ENCODE measurements at regions not wholly inside any gene's neighbourhood (a gene's known extent, or its start where the extent isn't known, plus 50 kb on each side); places are given as distances from the start of the nearest gene placed in this dataset.

DNA sequence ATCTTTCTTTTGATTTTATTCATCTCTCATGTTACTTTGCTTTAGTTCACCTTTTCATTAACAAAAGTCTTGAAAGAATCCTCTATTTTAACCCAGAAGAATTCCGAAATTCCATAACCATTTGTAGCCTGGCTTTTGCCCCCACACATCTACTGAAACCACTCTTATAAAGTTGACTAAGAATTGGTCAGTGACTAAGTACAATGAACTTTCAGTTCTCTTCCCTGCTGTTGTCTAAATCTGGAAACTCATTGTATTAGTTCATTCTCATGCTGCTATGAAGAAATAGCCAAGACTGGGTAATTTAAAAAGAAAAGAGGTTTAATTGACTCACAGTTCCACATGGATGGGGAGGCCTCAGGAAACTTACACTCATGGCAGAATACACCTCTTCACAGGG, 49.9 kb upstream of the PNPT1 start:
- ATAC-seq (no peak), DNase-seq (peak; percentile 50)
- H3K9ac ChIP-seq (ENCODE audit: low read length), result no peak overlapping the region
- H3K27ac ChIP-seq (ENCODE audit: low read length), result no peak overlapping the region
- ChIA-PET POLR2A (ENCODE audit: unreplicated experiment) (no interaction called here), CTCF (no interaction called here)
- BruUV-seq (replicated peaks), result no TSS peak
- H3K36me3 ChIP-seq (ENCODE audit: low read depth, low read length), result no peaks in the 10 kb centered on the region
- H3K9me2 ChIP-seq (replicated peaks; ENCODE audit: low read length), result no peaks in the 10 kb centered on the region
- no peaks in the 10 kb centered on the region for H3F3A ChIP-seq (ENCODE audit: low read length, unreplicated experiment)
- TF ChIP-seq, protein P1, sequence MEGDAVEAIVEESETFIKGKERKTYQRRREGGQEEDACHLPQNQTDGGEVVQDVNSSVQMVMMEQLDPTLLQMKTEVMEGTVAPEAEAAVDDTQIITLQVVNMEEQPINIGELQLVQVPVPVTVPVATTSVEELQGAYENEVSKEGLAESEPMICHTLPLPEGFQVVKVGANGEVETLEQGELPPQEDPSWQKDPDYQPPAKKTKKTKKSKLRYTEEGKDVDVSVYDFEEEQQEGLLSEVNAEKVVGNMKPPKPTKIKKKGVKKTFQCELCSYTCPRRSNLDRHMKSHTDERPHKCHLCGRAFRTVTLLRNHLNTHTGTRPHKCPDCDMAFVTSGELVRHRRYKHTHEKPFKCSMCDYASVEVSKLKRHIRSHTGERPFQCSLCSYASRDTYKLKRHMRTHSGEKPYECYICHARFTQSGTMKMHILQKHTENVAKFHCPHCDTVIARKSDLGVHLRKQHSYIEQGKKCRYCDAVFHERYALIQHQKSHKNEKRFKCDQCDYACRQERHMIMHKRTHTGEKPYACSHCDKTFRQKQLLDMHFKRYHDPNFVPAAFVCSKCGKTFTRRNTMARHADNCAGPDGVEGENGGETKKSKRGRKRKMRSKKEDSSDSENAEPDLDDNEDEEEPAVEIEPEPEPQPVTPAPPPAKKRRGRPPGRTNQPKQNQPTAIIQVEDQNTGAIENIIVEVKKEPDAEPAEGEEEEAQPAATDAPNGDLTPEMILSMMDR (conservative IDR thresholded peaks at IDR 0.05; ENCODE audit: low read depth, low read length), result no peak
- H3K9me3 ChIP-seq (ENCODE audit: low read length), result no peaks in the 10 kb centered on the region
- intact Hi-C loops (cut with micrococcal nuclease), result no loop called here
- H3K4me3 ChIP-seq (ENCODE audit: low read length), result no peak overlapping the region
- no peaks in the 10 kb centered on the region for H3K27me3 ChIP-seq (ENCODE audit: low read length)
- no peaks in the 10 kb centered on the region for H3K79me2 ChIP-seq (ENCODE audit: low read length)
- H4K20me1 ChIP-seq (ENCODE audit: low read length), result no peaks in the 10 kb centered on the region
- H3K4me1 ChIP-seq (ENCODE audit: insufficient read depth, low read length), result no peaks in the 10 kb centered on the region
- H2AFZ ChIP-seq (ENCODE audit: low read length), result no peak overlapping the region
- H3K4me2 ChIP-seq (ENCODE audit: low read length), result no peak overlapping the region
